GM21576 (cell line): ENCODE measurements at regions not wholly inside any gene's neighbourhood (a gene's known extent, or its start where the extent isn't known, plus 50 kb on each side); places are given as distances from the start of the nearest gene placed in this dataset.

Experiments used
- ATAC-seq: cut with Tn5 transposase; IDR thresholded peaks from one replicate; pipeline ENCODE4 v1.9.1; 2021; ENCODE audit warnings: mild to moderate bottlenecking, moderate library complexity; ENCODE audit not compliant: unreplicated experiment

GRCh38 chr13:34842466-34842865, 99.6 kb upstream of the NBEA start:
- ATAC-seq: no peak

- no peak for ATAC-seq
These were observed 94.3 kb upstream of the NBEA start for GRCh38 chr13:34847766-34848165.

DNA sequence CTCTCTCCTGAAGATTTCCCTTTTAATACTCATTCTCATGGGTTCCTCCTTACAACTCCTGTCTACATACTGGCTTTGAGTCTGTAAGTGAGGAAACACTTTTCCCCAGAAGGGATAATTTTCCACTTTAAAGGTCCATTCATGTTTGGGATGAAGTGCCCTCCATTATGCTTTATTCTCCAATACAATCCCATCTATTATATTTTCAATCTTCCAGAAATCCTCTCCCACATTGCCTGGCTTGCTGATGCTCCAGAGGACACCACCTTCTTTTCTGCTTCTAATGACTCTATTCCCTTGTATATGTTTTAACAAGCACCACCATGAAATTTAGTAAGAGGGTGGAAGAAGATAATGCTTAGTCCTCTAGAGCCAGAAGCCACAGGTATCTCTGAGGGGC, 92.7 kb upstream of the NBEA start:
- ATAC-seq: no peak

GRCh38 chr13:34853161-34853560, 88.9 kb upstream of the NBEA start:
- no peak for ATAC-seq

DNA sequence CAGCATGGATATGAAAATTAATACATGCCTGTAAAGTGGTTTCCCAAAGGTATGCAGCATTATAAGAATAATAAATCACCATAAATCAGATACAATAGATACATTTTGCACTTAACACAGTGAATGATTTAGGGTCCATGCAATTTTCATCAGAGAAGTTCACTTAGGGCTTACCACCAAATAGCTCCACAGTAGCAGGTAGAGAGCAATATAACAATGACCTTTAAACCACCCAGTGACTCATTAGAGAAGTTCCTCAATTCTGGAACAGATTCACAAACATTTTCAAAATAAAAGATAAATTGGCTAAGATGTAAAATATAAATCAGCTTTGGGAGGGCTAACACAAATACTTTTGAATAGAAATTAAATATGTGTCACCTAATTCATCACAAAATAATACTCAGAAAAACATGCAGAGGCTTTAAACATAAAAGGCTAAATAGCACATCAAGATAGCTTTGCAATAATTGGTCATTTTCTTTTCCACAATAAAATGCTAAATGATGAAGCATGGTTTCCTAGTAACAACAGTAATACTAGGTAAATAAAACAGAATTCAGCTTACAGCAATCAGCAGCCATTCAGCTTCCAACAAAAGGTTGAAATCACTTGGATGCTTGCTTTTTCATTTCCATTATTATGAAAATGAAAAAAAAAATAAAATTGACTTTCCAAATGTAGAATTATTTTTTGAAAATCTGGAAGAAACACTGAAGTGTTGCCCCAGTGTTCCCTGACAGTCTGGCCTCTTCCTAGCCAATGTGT, 84.3 kb upstream of the NBEA start:
- ATAC-seq: no peak

DNA sequence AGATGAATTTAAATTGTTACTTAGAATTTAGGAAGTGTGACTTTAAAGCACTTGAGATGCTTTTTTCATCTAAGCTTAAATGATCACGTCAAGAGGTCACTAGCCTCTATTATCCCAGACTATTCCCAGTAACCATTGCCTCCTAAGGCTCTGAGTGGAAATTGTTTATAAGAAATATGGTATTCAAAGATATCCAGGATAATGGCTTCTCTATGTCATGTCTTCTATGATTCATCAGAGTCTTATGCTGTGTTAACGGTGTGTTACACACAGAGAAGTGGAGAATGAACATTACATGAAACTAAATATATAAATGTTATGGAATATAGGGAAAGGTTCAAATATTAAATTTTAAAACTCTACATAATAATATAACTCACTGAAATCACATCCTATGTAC, 79.8 kb upstream of the NBEA start:
- no peak for ATAC-seq

- ATAC-seq: no peak
These were observed 79.4 kb upstream of the NBEA start for GRCh38 chr13:34862716-34863115.

DNA sequence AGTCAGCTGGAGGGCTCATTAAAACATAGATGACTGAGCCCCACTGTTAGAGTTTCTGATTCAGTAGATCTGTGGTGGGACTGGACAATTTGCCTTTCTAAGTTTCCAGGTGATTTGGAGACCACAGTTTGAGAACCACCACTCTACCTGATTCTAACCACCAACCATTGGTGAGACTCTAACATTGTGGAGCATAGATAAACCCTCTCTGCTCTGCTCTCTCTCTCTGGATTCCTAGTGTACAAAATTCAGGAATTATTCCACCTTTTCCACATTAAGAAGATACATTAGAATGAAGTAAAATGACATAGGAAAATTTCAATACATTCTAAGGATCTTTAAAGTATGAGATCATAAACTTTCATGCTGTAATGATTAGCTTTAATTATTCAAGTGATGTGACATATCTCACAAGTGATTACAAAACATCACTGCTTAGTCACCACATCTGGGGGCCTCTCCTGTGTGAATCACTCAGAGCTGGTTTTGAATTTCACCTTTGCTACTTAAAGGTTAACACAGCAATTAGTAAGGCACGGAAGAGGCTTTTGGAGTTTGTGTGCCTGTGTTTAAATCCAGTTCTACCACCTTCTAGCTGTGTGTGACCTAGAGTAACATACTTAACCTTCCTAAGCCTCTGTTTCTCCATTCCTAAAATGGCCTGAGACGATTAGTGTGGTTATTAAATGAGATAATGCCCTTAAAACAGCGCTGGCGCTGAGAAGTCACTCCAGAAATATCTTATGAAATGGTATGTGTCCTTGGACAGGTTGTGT, 78.5 kb upstream of the NBEA start:
- no peak for ATAC-seq

- no peak for ATAC-seq
These were observed 77.4 kb upstream of the NBEA start for GRCh38 chr13:34864671-34865070.

- ATAC-seq: no peak
These were observed 74.5 kb upstream of the NBEA start for GRCh38 chr13:34867590-34867989.

DNA sequence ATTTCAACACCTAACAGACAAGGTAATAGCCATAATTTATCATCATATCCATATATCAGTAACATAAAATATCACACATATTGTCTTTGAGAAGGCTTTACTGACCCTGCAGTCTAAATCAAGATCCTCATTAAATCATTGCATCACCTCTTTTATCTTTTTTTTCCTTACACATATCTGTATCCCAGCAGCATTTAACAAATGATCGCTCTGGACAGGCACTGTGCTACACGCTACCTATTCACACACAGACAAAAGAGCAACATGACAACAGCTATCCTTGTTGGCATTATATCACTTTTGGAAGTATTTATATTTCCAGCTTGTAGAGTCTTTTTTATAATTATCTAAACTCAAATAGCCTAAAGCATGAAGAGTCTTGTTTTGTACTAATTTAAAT, 73.3 kb upstream of the NBEA start:
- no peak for ATAC-seq

DNA sequence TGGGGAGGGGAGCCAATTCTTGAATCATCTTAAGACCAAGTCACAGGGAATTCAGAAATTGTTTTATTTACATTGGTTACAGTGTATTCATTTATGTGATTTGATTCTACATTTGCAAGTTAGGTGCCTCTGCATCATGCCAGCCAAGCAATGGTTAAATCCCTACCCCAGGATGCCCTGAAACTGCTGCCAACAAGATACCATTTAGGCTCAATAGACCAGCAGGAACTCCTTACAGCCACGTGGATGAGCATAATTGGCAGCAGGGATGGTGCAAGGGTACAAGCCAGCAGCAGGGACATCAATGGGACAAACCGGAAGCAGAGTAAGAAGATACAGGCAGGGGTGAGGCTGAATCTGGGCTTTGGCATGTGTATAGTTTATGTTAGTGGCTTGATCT, 72.4 kb upstream of the NBEA start:
- ATAC-seq: no peak

DNA sequence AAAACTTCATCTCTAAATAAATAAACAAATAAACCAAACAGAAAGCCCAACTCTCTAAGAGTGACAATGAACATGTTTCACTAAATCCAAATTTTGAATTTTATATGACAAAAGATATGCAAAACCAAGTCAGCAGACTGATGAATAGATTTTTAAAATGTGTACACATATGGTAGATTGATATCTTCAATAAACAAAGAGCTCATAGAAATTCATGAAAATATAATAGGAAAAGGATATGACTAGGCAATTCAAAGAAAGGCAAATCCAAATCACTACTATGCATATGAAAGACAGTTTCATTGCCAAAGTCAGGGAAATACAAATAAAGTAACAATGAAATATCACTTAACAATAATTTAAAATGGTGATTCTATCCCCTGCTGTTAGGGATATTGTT, 63.7 kb upstream of the NBEA start:
- no peak for ATAC-seq

DNA sequence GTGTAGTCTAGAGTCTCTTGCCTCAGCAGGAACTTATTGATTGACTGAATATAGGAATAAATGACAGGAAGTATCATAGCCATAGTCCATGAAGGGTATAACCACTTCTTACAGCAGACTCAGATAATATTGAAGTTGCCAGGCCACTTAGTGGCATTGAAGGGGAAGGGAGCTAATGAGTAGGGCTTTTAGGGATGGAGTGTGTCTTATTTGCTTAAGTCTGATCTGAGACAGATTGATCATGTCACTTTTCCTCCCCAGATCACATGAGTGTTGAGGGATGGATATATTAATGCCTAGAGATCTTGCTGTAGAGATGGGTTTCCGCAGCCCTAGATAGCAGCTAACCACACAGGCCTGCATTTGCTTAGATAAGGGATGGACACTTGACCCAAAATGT, 62.2 kb upstream of the NBEA start:
- no peak for ATAC-seq

DNA sequence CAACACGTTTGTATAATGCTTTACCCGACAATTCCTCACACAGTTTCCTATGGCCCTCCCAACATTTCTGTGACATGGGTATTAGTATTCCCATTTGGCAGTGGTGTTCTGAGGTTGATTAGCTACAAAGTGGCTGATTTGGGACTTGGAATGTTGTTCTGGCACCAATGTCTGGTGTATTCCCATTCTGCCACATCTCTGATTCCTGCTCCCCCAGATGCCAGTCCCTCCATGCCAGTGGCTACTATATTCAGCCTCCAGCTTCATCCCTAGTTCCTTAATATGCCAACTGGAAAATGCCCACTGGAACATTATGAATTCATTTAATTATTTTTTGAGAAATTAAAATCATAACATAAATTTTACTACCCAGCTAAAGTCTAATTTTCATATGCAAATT, 60.6 kb upstream of the NBEA start:
- no peak for ATAC-seq

- no peak for ATAC-seq
These were observed 58.7 kb upstream of the NBEA start for GRCh38 chr13:34883396-34883795.

DNA sequence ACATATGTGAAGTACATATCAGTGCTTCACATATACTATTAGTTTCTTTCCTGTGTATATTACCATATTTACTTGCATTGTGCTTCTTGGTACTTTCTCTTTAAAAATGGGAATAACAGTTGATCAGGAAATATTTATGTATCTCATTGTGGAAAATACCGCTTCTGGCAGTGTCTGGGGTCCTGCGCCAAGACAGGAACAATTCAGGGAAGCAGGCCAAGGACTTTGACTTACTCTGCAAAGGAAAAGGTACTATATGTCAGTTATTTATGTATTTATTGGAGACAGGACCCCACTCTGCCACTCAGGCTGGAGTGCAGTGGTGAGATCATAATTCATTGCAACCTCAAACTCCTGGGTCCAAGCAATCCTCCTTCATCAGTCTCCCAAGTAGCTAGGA, 57.7 kb upstream of the NBEA start:
- ATAC-seq: no peak

DNA sequence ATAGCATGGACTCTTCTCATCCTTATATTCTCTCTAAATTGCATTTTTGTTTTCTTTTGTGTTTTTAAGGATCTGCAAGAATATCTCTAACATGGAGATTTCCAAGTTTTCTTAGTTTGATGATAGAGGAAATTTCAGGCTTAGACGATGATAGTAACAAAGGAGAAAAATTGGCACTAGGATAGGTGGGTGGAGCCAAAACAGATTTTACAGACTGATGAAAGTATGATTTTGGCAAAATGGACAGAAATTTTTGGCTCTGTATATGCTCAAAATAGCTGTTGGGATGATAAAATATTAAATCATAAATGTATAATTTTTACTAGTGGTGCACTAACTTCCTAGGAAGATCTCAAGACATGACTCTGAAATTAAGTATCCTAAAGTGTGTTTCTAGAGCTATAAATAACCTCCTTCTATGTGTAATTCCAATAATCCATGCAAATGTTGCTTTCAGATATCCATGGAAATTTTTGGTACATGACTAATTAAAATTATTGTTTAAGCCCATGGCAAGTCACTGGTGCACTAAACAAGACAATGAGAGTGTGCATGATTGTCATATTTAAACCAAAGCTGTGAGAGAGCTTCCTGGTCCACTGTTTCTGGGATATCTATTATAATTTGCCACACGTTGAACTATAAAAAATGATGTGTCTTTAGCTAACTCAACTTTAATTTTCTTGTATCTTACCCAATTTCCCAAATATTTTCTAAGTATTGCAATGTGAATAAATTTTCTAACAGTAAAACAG, 55.8 kb upstream of the NBEA start:
- ATAC-seq: no peak

DNA sequence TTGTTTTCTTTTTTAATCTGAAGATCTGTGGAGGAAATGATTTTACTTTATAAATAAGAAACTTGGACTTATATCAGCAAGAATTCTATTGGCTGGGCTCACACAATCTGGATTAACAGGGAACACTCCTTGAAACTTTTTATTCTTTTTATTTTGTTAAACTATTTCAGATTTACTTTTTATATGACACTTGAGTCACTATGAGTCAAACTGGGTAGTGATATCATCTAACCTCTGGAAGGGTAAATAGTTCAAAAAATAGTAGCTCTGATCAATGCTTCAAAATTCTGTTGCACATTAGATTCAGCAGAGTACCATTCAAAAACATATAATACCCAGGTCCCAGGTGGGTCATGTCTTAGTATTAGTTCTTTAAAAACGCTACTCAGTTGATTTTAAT, 55.1 kb upstream of the NBEA start:
- no peak for ATAC-seq
